Stomach (tissue), 8 donors: ENCODE measurements at regions not wholly inside any gene's neighbourhood (a gene's known extent, or its start where the extent isn't known, plus 50 kb on each side); places are given as distances from the start of the nearest gene placed in this dataset.
"Not testable (repeated sequence)": the region's sequence is repeated elsewhere in the genome, so short reads cannot be mapped to it uniquely, and the experiment has no call there.

Source experiments
- DNase-seq, 2 donors: peaks; one replicate each; pipeline versions ENCODE4 v3.0.0 to v3.0.0-alpha.2; 2013 to 2019
- H3K27ac ChIP-seq, 5 donors: fragments of 200-600 bp in 4 of 5; sonication (generic) in 4 of 5; one replicate each; pipeline ENCODE4 v1.5.1; 2013 to 2019; ENCODE audit warnings: mild to moderate bottlenecking in 1 of 5, moderate library complexity in 1 of 5
- H3K27me3 ChIP-seq, 3 donors: fragments of 200-600 bp; sonication (generic); one replicate each; pipeline ENCODE4 v1.5.1; 2017 to 2019; ENCODE audit warnings: mixed run types in 1 of 3
- H3K36me3 ChIP-seq, 4 donors: fragments of 200-600 bp; sonication (generic); 1 replicate in 3 of 4; 2 replicates in 1 of 4; pipeline ENCODE4 v1.5.1; 2016 to 2019
- H3K4me1 ChIP-seq, 4 donors: fragments of 200-600 bp; sonication (generic); one replicate each; pipeline ENCODE4 v1.5.1; 2016 to 2019
- H3K4me3 ChIP-seq, 4 donors: fragments of 200-600 bp; sonication (generic) in 3 of 4; one replicate each; pipeline ENCODE4 v1.5.1; 2016 to 2019; ENCODE audit warnings: mild to moderate bottlenecking in 1 of 4
- H3K9me3 ChIP-seq, 4 donors: fragments of 200-600 bp; sonication (generic); one replicate each; pipeline ENCODE4 v1.5.1; 2016 to 2019
- CTCF ChIP-seq, 7 experiments: fragments of 450-650 bp in 4 of 7; fragments of 200-600 bp in 3 of 7; sonication (generic) in 3 of 7; IDR thresholded peaks; one replicate each; pipeline ENCODE4 v1.5.1; 2016 to 2019; ENCODE audit warnings: antibody characterized with exemption in 7 of 7, control low read depth in 2 of 7, mild to moderate bottlenecking in 1 of 7
- EP300 ChIP-seq: sonication (generic); formaldehyde crosslinking; IDR thresholded peaks from one replicate; pipeline ENCODE4 v1.6.1; 2017; ENCODE audit warnings: antibody characterized with exemption
- POLR2A ChIP-seq, 4 donors: fragments of 450-650 bp; IDR thresholded peaks; one replicate each; pipeline ENCODE4 v1.6.1; 2016; ENCODE audit warnings: antibody characterized with exemption in 4 of 4, control low read depth in 2 of 4, mild to moderate bottlenecking in 1 of 4, moderate library complexity in 1 of 4
- POLR2AphosphoS5 ChIP-seq, 3 donors: sonication (generic); formaldehyde crosslinking; IDR thresholded peaks; one replicate each; pipeline ENCODE4 v1.6.1; 2016; ENCODE audit warnings: antibody characterized with exemption in 3 of 3
- WGBS, 5 donors: extraction: QIAGEN DNeasy Blood & Tissue Kit in 3 of 5; methylation state at CpG; one replicate each; pipeline versions ENCODE4 v1.1.5 to v1.1.7; 2013 to 2018; 5-methylcytosine and 5-hydroxymethylcytosine counted together
- intact Hi-C: fragments of 100-400 bp; cut with DNase I; formaldehyde crosslinking; loops from one replicate; pipeline ENCODE4 v1.15.1; 2023; ENCODE audit warnings: low total_unique reads
- donor health status: healthy with polysubstance abuse.
- donor health status: Bipolar disorder and iron deficiency.
- donor health status: healthy.

GRCh38 chr1:76724816-76725215 is 142.5 kb upstream of the ST6GALNAC5 start:
- Histone ChIP-seq H3K4me3 (no peak overlapping the region), H3K36me3 (no peaks in the 10 kb centered on the region), H3K27me3 (no peaks in the 10 kb centered on the region), H3K27ac (no peak overlapping the region), H3K4me1 (no peaks in the 10 kb centered on the region), H3K9me3 (no peaks in the 10 kb centered on the region)
- intact Hi-C loops, result no loop called here
- no peak for DNase-seq
- 86 to 89% (median 88%) methylated on average over 3 of the region's 3 CpGs for WGBS, 5 donors
- TF ChIP-seq CTCF (IDR thresholded peaks at IDR 0.05) (no peak), POLR2A (IDR thresholded peaks at IDR 0.05) (no peak), EP300 (no peak), POLR2AphosphoS5 (IDR thresholded peaks at IDR 0.05) (no peak)

- no peak overlapping the region for H3K27ac ChIP-seq
Measured at GRCh38 chr1:76725864-76726619, 141.2 kb upstream of the ST6GALNAC5 start.

GRCh38 chr1:76727520-76727919 is 139.8 kb upstream of the ST6GALNAC5 start:
- Histone ChIP-seq H3K9me3 (no peaks in the 10 kb centered on the region), H3K36me3 (no peaks in the 10 kb centered on the region), H3K4me3 (no peak overlapping the region), H3K4me1 (no peaks in the 10 kb centered on the region), H3K27ac (no peak overlapping the region), H3K27me3 (no peaks in the 10 kb centered on the region)
- DNase-seq, result no peak
- intact Hi-C loops, result no loop called here
- no peak for TF ChIP-seq POLR2A (IDR thresholded peaks at IDR 0.05)
- no peak for TF ChIP-seq POLR2AphosphoS5 (IDR thresholded peaks at IDR 0.05)
- no peak for TF ChIP-seq EP300
- no peak for TF ChIP-seq CTCF (IDR thresholded peaks at IDR 0.05)

More at GRCh38 chr1:76725864-76726619, 141.2 kb upstream of the ST6GALNAC5 start:
- Histone ChIP-seq H3K4me1 (no peaks in the 10 kb centered on the region), H3K36me3 (no peaks in the 10 kb centered on the region), H3K9me3 (no peaks in the 10 kb centered on the region), H3K4me3 (no peak overlapping the region), H3K27me3 (no peaks in the 10 kb centered on the region)
- 47 to 69% (median 62%) methylated on average over 5 of the region's 5 CpGs for WGBS, 5 donors
- peak in 1 of 2 donors; percentile 38 for DNase-seq
- TF ChIP-seq POLR2AphosphoS5 (IDR thresholded peaks at IDR 0.05), result peak in 1 of 3 donors; percentile 23
- TF ChIP-seq POLR2A (IDR thresholded peaks at IDR 0.05), result no peak
- intact Hi-C loops, result no loop called here

- H3K27ac ChIP-seq, result no peak overlapping the region
- no peak for TF ChIP-seq POLR2A (IDR thresholded peaks at IDR 0.05)
- no peak for TF ChIP-seq CTCF (IDR thresholded peaks at IDR 0.05)
- TF ChIP-seq POLR2AphosphoS5 (IDR thresholded peaks at IDR 0.05), result no peak
- no peak for TF ChIP-seq EP300
- no peaks in the 10 kb centered on the region for H3K4me1 ChIP-seq
- 83 to 90% (median 86%) methylated on average over 3 of the region's 3 CpGs for WGBS, 5 donors
- H3K36me3 ChIP-seq, result no peaks in the 10 kb centered on the region
- H3K4me3 ChIP-seq, result no peak overlapping the region
- no peak for DNase-seq
- H3K27me3 ChIP-seq, result no peaks in the 10 kb centered on the region
- no peaks in the 10 kb centered on the region for H3K9me3 ChIP-seq
- intact Hi-C loops, result no loop called here
Measured at GRCh38 chr1:76729142-76729541, 138.1 kb upstream of the ST6GALNAC5 start.

- no peak overlapping the region for H3K27ac ChIP-seq
- DNase-seq, result no peak
- no peaks in the 10 kb centered on the region for H3K4me1 ChIP-seq
- intact Hi-C loops, result no loop called here
- 44 to 56% (median 53%) methylated on average over 2 of the region's 2 CpGs for WGBS, 5 donors
- no peak for TF ChIP-seq EP300
- TF ChIP-seq POLR2AphosphoS5 (IDR thresholded peaks at IDR 0.05), result no peak
- H3K36me3 ChIP-seq, result no peaks in the 10 kb centered on the region
- no peaks in the 10 kb centered on the region for H3K27me3 ChIP-seq
- H3K4me3 ChIP-seq, result no peak overlapping the region
- H3K9me3 ChIP-seq, result peaks cover 0 to 5% (median 0%) of the 10 kb centered on the region in 4 donors
Measured at GRCh38 chr1:76730027-76730426, 137.3 kb upstream of the ST6GALNAC5 start.

- WGBS, 5 donors, result 27 to 86% (median 44%) methylated on average over 1 of the region's 1 CpG
- H3K4me1 ChIP-seq, H3K4me3 ChIP-seq, intact Hi-C loops, H3K27ac ChIP-seq, DNase-seq, H3K9me3 ChIP-seq, H3K27me3 ChIP-seq, H3K36me3 ChIP-seq: not testable (repeated sequence)
Measured at GRCh38 chr1:76738355-76738754, 128.9 kb upstream of the ST6GALNAC5 start.

GRCh38 chr1:76740956-76741355 is 126.3 kb upstream of the ST6GALNAC5 start:
- DNase-seq, intact Hi-C loops: not testable (repeated sequence)
- WGBS, 5 donors, result 87 to 94% (median 89%) methylated on average over 7 to 8 of the region's 8 CpGs

More at GRCh38 chr1:76740956-76741355, 126.3 kb upstream of the ST6GALNAC5 start:
- H3K27me3 ChIP-seq, H3K36me3 ChIP-seq, H3K4me1 ChIP-seq, H3K27ac ChIP-seq, H3K4me3 ChIP-seq: not testable (repeated sequence)
- peaks cover 0 to 16% (median 13%) of the 10 kb centered on the region in 4 donors for H3K9me3 ChIP-seq
